ENCODE measurements at regions not wholly inside any gene's neighbourhood (a gene's known extent, or its start where the extent isn't known, plus 50 kb on each side); places are given as distances from the start of the nearest gene placed in this dataset.

- H3K27ac ChIP-seq (ENCODE audit: low read length): no peak overlapping the region
- H3K4me3 ChIP-seq (ENCODE audit: low read length in 2 of 2): no peak overlapping the region
- no peaks in the 10 kb centered on the region for H3K36me3 ChIP-seq (ENCODE audit: control insufficient read depth in 2 of 2, insufficient read depth in 2 of 2, low read length in 2 of 2)
- H3K9ac ChIP-seq (ENCODE audit: low read length in 2 of 2): no peak overlapping the region
- H3K27me3 ChIP-seq (ENCODE audit: control insufficient read depth in 1 of 2, insufficient read depth in 2 of 2, low read length in 2 of 2): no peaks in the 10 kb centered on the region
- no peaks in the 10 kb centered on the region for H3K9me3 ChIP-seq (ENCODE audit: control insufficient read depth in 2 of 2, low read length in 2 of 2)
- no peaks in the 10 kb centered on the region for H3K4me1 ChIP-seq (ENCODE audit: control insufficient read depth, insufficient read depth, low read length)
Measured at GRCh38 chr7:12805518-12805928, 118.1 kb downstream of the ARL4A start.

DNA sequence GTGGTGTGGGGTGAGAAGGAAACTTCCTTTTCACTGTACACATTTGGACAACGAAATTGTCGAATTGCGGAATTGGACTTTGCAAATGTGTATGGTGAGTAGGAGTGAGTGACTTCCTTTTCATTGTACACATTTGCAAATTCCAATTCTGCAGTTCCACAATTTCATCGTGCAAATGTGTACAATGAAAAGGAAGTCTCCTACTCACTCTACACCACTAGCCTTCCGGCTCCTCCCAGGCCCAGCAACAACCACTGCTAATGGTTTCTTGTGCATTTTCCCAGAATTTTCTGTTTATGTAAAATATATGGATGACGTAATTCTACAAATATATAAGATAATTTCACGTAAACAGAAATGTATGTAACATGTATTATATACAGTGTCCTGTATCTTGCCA lies 118.5 kb downstream of the ARL4A start:
- Histone ChIP-seq H3K36me3 (ENCODE audit: control insufficient read depth in 2 of 2, insufficient read depth in 2 of 2, low read length in 2 of 2) (no peaks in the 10 kb centered on the region), H3K9ac (ENCODE audit: low read length in 2 of 2) (no peak overlapping the region), H3K4me1 (ENCODE audit: control insufficient read depth, insufficient read depth, low read length) (no peaks in the 10 kb centered on the region), H3K9me3 (ENCODE audit: control insufficient read depth in 2 of 2, low read length in 2 of 2) (no peaks in the 10 kb centered on the region), H3K27ac (ENCODE audit: low read length) (no peak overlapping the region), H3K27me3 (ENCODE audit: control insufficient read depth in 1 of 2, insufficient read depth in 2 of 2, low read length in 2 of 2) (no peaks in the 10 kb centered on the region), H3K4me3 (ENCODE audit: low read length in 2 of 2) (no peak overlapping the region)

GRCh38 chr7:12809476-12809875 lies 122.0 kb downstream of the ARL4A start:
- H3K36me3 ChIP-seq (ENCODE audit: control insufficient read depth in 2 of 2, insufficient read depth in 2 of 2, low read length in 2 of 2): no peaks in the 10 kb centered on the region
- H3K27ac ChIP-seq (ENCODE audit: low read length): no peak overlapping the region
- peaks cover 0 to 3% of the 10 kb centered on the region in 2 donors for H3K9me3 ChIP-seq (ENCODE audit: control insufficient read depth in 2 of 2, low read length in 2 of 2)
- H3K4me3 ChIP-seq (ENCODE audit: low read length in 2 of 2): no peak overlapping the region
- H3K9ac ChIP-seq (ENCODE audit: low read length in 2 of 2): no peak overlapping the region
- H3K4me1 ChIP-seq (ENCODE audit: control insufficient read depth, insufficient read depth, low read length): no peaks in the 10 kb centered on the region
- no peaks in the 10 kb centered on the region for H3K27me3 ChIP-seq (ENCODE audit: control insufficient read depth in 1 of 2, insufficient read depth in 2 of 2, low read length in 2 of 2)

DNA sequence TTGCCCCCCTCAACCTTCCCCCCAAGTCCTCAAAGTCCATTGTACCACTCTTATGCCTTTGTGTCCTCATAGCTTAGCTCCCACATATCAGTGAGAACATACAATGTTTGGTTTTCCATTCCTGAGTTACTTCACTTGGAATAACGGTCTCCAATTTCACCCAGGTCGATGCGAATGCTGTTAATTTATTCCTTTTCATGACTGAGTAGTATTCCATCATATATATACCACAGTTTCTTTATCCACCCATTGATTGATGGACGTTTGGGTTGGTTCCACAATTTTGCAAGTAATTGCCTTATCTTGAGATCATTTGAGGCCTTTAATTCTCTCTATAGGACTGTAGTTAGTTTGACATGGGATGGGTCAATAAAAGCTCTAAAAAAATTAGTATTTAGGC lies 124.7 kb downstream of the ARL4A start:
- no peak overlapping the region for H3K9ac ChIP-seq (ENCODE audit: low read length in 2 of 2)
- no peaks in the 10 kb centered on the region for H3K36me3 ChIP-seq (ENCODE audit: control insufficient read depth in 2 of 2, insufficient read depth in 2 of 2, low read length in 2 of 2)
- H3K27ac ChIP-seq (ENCODE audit: low read length): no peak overlapping the region
- no peak overlapping the region for H3K4me3 ChIP-seq (ENCODE audit: low read length in 2 of 2)
- peaks cover 0 to 3% of the 10 kb centered on the region in 2 donors for H3K9me3 ChIP-seq (ENCODE audit: control insufficient read depth in 2 of 2, low read length in 2 of 2)
- no peaks in the 10 kb centered on the region for H3K4me1 ChIP-seq (ENCODE audit: control insufficient read depth, insufficient read depth, low read length)
- no peaks in the 10 kb centered on the region for H3K27me3 ChIP-seq (ENCODE audit: control insufficient read depth in 1 of 2, insufficient read depth in 2 of 2, low read length in 2 of 2)

DNA sequence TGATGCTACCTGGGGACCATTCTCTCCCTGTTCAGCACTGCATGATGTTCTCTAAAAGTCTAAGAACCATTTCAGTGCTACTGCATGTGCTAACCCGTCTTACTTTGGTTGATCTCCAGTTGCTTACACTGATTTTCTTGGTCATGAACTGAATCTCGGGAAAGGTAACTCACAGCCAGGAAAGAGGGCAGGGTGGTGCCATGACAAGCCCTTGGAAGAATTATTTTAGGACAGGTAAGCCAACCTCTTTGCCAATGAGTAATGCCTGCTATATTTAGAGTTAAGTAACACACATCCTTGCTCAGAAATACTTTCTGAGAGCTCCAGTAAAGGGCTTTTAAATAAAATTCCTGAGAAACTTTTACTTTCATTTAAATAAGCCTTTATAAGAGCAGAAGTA lies 126.7 kb downstream of the ARL4A start:
- H3K9ac ChIP-seq (ENCODE audit: low read length in 2 of 2): no peak overlapping the region
- H3K36me3 ChIP-seq (ENCODE audit: control insufficient read depth in 2 of 2, insufficient read depth in 2 of 2, low read length in 2 of 2): no peaks in the 10 kb centered on the region
- H3K27me3 ChIP-seq (ENCODE audit: control insufficient read depth in 1 of 2, insufficient read depth in 2 of 2, low read length in 2 of 2): no peaks in the 10 kb centered on the region
- no peak overlapping the region for H3K4me3 ChIP-seq (ENCODE audit: low read length in 2 of 2)
- peaks cover 0 to 3% of the 10 kb centered on the region in 2 donors for H3K9me3 ChIP-seq (ENCODE audit: control insufficient read depth in 2 of 2, low read length in 2 of 2)
- H3K4me1 ChIP-seq (ENCODE audit: control insufficient read depth, insufficient read depth, low read length): no peaks in the 10 kb centered on the region
- no peak overlapping the region for H3K27ac ChIP-seq (ENCODE audit: low read length)

DNA sequence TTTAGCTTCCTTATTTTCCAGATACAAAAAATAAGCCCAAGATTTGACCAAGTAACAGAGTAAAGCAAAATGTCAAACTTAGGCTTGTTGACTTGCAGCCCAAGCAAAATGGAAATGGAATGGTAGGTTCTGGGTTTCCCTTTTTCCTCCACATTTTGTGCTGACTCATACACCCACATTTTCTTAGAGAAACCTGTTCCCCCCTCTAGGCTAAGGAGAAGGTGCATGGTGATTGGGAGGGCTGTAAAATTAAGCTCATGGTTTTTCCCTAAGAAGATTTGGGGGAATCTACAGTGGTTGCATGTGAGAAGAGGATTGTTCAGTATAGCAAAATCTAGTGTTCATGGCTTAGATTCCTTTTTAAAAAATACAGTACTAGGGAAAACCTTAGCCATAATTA lies 127.4 kb downstream of the ARL4A start:
- H3K27me3 ChIP-seq (ENCODE audit: control insufficient read depth in 1 of 2, insufficient read depth in 2 of 2, low read length in 2 of 2): no peaks in the 10 kb centered on the region
- H3K4me3 ChIP-seq (ENCODE audit: low read length in 2 of 2): no peak overlapping the region
- H3K36me3 ChIP-seq (ENCODE audit: control insufficient read depth in 2 of 2, insufficient read depth in 2 of 2, low read length in 2 of 2): no peaks in the 10 kb centered on the region
- H3K9me3 ChIP-seq (ENCODE audit: control insufficient read depth in 2 of 2, low read length in 2 of 2): peaks cover 0 to 3% of the 10 kb centered on the region in 2 donors
- H3K4me1 ChIP-seq (ENCODE audit: control insufficient read depth, insufficient read depth, low read length): no peaks in the 10 kb centered on the region
- H3K27ac ChIP-seq (ENCODE audit: low read length): no peak overlapping the region
- H3K9ac ChIP-seq (ENCODE audit: low read length in 2 of 2): no peak overlapping the region

GRCh38 chr7:12815426-12815825 lies 128.0 kb downstream of the ARL4A start:
- Histone ChIP-seq H3K9ac (ENCODE audit: low read length in 2 of 2) (no peak overlapping the region), H3K36me3 (ENCODE audit: control insufficient read depth in 2 of 2, insufficient read depth in 2 of 2, low read length in 2 of 2) (no peaks in the 10 kb centered on the region), H3K27ac (ENCODE audit: low read length) (no peak overlapping the region), H3K4me3 (ENCODE audit: low read length in 2 of 2) (no peak overlapping the region), H3K27me3 (ENCODE audit: control insufficient read depth in 1 of 2, insufficient read depth in 2 of 2, low read length in 2 of 2) (no peaks in the 10 kb centered on the region), H3K4me1 (ENCODE audit: control insufficient read depth, insufficient read depth, low read length) (no peaks in the 10 kb centered on the region), H3K9me3 (ENCODE audit: control insufficient read depth in 2 of 2, low read length in 2 of 2) (peaks cover 0 to 3% of the 10 kb centered on the region in 2 donors)

DNA sequence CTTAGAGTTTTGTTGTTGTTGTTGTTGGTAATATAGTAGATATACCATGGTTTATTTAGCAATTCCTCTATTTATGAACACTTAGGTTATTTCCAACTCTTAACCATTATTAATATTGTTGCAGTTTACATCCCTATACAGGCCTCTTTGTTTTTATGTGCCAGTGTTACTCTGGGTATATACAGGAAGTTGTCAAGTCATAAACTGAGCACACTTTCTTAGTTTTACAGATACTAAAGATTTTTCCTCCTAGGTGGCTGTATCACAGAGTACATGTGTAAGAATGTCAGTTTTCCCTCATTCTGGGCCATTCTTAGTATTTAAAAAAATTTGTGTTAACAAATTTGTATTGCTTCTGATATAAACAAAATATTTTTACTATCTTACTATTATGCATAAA lies 128.4 kb downstream of the ARL4A start:
- Histone ChIP-seq H3K9me3 (ENCODE audit: control insufficient read depth in 2 of 2, low read length in 2 of 2) (peaks cover 0 to 3% of the 10 kb centered on the region in 2 donors), H3K27me3 (ENCODE audit: control insufficient read depth in 1 of 2, insufficient read depth in 2 of 2, low read length in 2 of 2) (no peaks in the 10 kb centered on the region), H3K36me3 (ENCODE audit: control insufficient read depth in 2 of 2, insufficient read depth in 2 of 2, low read length in 2 of 2) (no peaks in the 10 kb centered on the region), H3K4me3 (ENCODE audit: low read length in 2 of 2) (no peak overlapping the region), H3K9ac (ENCODE audit: low read length in 2 of 2) (no peak overlapping the region), H3K4me1 (ENCODE audit: control insufficient read depth, insufficient read depth, low read length) (no peaks in the 10 kb centered on the region), H3K27ac (ENCODE audit: low read length) (no peak overlapping the region)

DNA sequence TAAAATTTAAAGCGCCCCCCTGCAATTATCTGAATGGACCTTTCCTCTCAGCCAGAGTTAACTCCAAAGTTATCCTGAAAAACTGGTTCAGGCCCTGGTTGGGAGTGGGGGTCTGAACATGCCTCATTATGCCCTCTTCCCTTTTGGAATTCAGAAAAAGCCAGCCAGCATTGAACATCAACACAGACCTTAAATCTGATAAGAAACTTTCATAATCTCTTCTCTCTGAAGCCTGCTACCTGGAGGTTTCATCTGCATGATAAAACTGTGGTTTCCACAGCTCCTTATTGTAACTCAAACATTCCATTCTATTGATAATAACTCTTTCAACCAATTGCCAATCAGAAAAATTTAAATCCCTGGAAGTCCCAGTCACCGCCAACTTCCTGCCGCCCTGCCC lies 133.3 kb downstream of the ARL4A start:
- no peaks in the 10 kb centered on the region for H3K36me3 ChIP-seq (ENCODE audit: control insufficient read depth in 2 of 2, insufficient read depth in 2 of 2, low read length in 2 of 2)
- no peaks in the 10 kb centered on the region for H3K27me3 ChIP-seq (ENCODE audit: control insufficient read depth in 1 of 2, insufficient read depth in 2 of 2, low read length in 2 of 2)
- no peak overlapping the region for H3K9ac ChIP-seq (ENCODE audit: low read length in 2 of 2)
- H3K4me1 ChIP-seq (ENCODE audit: control insufficient read depth, insufficient read depth, low read length): no peaks in the 10 kb centered on the region
- no peak overlapping the region for H3K27ac ChIP-seq (ENCODE audit: low read length)
- H3K9me3 ChIP-seq (ENCODE audit: control insufficient read depth in 2 of 2, low read length in 2 of 2): no peaks in the 10 kb centered on the region
- no peak overlapping the region for H3K4me3 ChIP-seq (ENCODE audit: low read length in 2 of 2)

DNA sequence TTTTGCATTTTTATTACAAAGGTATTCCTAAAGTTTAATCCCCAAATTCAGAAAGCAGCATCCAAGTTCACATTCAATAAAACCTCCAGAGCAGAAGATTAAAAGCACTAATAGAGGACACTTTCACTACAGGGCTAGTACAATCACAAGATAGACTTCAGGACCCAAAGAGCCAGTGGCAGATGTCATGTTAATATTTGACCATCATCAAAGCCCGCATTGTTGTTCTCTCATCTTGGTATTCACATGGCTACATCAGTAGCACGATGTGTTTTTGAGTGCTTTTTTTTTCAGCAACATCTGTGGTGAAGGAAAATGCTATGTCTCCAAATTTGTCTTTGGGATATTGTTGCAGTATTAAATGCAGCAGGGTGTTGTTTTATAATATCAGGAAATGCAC lies 134.3 kb downstream of the ARL4A start:
- no peak overlapping the region for H3K27ac ChIP-seq (ENCODE audit: low read length)

GRCh38 chr7:12826079-12826478 lies 138.6 kb downstream of the ARL4A start:
- Histone ChIP-seq H3K27ac (ENCODE audit: low read length) (no peak overlapping the region), H3K9ac (ENCODE audit: low read length in 2 of 2) (no peak overlapping the region), H3K36me3 (ENCODE audit: control insufficient read depth in 2 of 2, insufficient read depth in 2 of 2, low read length in 2 of 2) (no peaks in the 10 kb centered on the region)

More for the DNA sequence above, 134.3 kb downstream of the ARL4A start:
- H3K4me3 ChIP-seq (ENCODE audit: low read length in 2 of 2): no peak overlapping the region
- no peaks in the 10 kb centered on the region for H3K27me3 ChIP-seq (ENCODE audit: control insufficient read depth in 1 of 2, insufficient read depth in 2 of 2, low read length in 2 of 2)
- H3K9me3 ChIP-seq (ENCODE audit: control insufficient read depth in 2 of 2, low read length in 2 of 2): no peaks in the 10 kb centered on the region
- H3K36me3 ChIP-seq (ENCODE audit: control insufficient read depth in 2 of 2, insufficient read depth in 2 of 2, low read length in 2 of 2): no peaks in the 10 kb centered on the region
- H3K9ac ChIP-seq (ENCODE audit: low read length in 2 of 2): no peak overlapping the region
- H3K4me1 ChIP-seq (ENCODE audit: control insufficient read depth, insufficient read depth, low read length): no peaks in the 10 kb centered on the region

More at GRCh38 chr7:12826079-12826478, 138.6 kb downstream of the ARL4A start:
- Histone ChIP-seq H3K27me3 (ENCODE audit: control insufficient read depth in 1 of 2, insufficient read depth in 2 of 2, low read length in 2 of 2) (no peaks in the 10 kb centered on the region), H3K4me3 (ENCODE audit: low read length in 2 of 2) (no peak overlapping the region), H3K9me3 (ENCODE audit: control insufficient read depth in 2 of 2, low read length in 2 of 2) (no peaks in the 10 kb centered on the region), H3K4me1 (ENCODE audit: control insufficient read depth, insufficient read depth, low read length) (no peaks in the 10 kb centered on the region)

Data from stomach smooth muscle (tissue), 2 donors.